ENCODE measurements at regions not wholly inside any gene's neighbourhood (a gene's known extent, or its start where the extent isn't known, plus 50 kb on each side); places are given as distances from the start of the nearest gene placed in this dataset.
"Not testable (repeated sequence)": the region's sequence is repeated elsewhere in the genome, so short reads cannot be mapped to it uniquely, and the experiment has no call there.

DNA sequence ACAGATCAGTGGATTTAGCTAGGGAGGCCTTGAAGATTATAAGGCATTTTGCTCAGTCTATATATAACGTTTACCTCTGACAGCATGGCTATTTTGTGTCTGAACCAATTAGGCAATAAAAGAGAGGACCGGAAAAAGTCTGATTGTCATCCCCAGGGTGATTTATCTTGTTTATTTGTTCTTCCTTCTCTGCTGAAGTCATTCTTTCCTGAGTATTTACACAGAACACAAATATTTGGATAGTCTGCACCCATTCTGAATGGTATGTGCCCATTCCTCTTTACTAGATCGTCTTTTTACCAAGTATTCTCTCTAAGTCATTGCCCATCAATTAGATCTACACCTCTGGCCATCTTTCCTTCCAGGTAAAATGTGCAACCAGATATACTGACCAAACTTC is 1602.9 kb downstream of the KCNT2 start:
- no peak for DNase-seq

DNA sequence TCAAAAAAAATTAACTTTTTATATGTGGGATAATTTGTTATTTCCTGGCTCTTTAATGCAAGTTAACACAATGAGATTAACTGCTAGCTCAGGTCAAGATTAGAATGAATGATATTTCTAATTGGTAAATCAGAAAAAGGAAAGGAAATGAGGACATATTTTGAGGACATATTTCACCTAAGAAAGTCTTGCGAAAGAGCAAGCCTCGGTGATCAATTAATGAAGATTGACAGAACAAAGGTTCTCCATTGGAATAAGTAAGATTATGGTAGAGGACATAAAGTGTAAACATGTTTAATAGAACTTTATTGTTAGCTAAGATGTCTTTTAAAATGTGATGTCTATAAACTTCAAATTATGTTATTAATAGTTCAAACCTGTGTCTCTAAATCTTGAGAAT is 1617.8 kb downstream of the KCNT2 start:
- DNase-seq = no peak

DNA sequence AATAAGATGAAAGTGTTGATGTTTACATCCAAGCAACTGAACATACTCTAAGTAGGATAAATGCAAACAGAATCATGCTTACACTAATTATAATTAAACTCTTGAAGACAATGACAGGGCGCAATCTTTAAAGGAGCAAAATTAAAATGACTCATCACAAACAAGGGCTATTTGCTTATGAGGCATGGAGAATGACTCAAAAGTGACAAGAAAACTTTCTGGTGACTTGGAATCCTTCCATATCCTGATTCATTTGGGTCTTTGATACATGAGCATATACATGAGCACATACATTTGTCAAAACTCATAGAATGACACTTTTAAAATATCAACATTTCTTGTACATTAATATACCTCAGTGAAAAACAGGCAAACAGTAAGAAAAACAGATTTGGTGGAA is 1632.3 kb downstream of the KCNT2 start:
- DNase-seq = no peak

DNA sequence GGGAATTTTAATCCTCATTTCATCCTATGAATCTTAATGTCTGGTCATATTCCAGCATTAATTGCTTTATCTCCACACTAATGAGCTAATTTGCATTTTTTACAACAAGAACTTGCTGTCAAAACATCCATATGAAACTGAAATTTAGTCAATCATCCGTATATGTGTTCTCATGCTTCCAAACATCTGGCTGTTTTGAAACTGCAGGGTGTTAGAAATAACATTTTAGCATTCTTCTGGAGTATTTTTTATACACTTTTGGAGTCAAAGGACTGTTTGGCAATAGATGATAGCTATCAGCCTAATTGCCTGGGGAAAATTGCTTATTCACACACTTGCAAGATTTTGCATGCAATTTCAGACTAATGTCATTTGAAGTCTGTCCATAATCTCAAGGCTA is 1639.3 kb downstream of the KCNT2 start:
- DNase-seq = no peak

DNA sequence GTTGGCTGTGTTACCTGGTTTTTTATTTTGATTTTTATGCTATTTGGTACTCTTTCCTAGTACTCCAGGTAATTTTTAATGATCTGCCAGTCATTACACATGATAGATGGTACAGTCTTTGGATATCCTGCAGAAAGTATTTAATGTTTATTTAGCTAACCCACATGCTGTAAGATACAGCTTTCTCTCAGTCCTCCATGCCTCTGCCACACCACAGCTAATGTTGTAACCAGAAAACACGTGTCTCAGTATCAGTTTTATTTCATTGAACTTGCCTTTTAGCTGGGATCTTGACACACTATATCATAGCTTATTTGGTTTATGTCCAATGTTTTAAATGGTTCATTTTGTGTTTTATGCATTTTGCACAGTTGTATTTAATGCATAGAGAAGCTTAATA is 1648.4 kb downstream of the KCNT2 start:
- no peak for DNase-seq

DNA sequence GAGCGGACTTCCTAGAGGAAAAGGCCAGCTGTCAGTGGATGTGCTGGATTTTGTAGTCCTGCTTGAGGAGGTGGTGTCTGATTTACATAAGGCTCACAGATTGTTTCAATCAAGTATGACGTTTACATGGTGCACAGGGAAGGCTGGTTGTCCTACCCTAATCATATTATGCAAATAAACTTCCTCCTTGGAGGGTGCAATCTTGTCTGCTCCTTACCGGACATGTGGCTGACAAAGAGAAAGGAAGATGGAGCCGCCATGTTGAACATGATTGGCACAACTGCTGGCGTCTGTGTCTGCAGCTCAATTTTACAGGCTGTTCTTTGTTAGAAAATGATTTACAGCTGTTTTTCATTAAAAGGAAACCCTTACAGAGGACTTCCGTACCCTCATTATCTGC is 1656.1 kb downstream of the KCNT2 start:
- no peak for DNase-seq

DNA sequence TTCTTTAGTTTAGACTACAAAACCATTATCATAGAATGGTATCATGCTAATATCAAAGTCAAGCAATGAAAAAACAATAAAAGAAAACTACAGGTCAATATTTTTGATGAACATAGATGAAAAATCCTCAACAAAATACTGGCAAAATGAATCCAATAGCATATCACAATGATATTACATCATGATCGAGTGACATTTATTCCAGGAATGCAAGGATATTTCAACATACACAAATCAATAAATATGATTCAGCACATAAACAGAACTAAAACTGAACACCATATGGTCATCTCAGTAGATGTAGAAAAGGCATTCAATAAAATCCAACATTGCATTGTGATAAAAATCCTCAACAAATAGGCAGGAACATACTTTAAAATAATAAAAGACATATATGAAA is 1657.7 kb downstream of the KCNT2 start:
- no peak for DNase-seq

DNA sequence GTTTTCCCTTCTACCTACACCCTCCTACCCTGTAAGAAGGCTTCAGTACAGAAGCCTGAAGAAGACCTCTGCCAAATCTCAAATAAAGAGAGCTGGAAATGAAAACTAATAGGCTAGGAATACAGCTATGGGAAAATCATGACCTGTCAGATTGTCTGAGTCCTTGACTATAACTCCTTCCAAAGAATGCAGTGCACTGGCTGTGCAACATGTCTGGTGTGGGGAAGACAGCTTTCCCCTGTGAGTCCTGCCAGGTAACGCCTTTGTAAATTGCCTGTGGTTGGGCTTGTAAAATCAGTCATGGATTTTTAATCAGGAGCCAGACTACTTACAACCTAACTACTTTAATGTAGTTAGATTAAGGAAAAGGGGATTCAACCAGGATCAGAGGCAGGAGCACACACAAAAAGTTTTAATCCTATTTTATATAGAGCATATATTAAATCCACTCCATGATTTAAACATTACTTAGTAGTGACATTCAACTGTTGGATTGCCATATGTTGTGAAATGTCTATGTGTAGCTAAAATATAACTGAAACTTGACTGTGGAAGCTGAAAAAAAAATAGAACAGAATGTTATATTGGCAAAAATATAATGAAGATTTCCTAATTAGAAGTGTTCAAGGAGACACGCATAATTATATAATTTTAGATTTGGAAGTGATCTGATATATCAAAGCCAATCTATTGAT is 1667.8 kb downstream of the KCNT2 start:
- DNase-seq = no peak

DNA sequence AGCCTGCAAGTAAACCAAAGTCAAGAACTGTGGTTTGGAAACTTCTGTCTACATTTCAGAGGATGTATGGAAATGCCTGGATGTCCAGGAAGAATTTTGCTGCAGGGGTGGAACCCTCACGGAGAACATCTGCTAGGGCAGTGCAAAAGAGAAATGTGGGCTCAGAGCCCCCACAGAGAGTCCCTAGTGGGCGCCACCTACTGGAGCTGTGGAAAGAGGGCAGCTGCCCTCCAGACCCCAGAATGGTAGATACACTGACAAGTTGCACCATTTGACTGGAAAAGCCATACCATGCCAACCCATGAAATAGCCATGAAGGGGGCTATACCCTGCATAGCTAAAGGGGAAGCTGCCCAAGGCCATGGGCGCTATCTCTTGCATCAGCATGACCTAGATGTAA is 1672.4 kb downstream of the KCNT2 start:
- DNase-seq = no peak

DNA sequence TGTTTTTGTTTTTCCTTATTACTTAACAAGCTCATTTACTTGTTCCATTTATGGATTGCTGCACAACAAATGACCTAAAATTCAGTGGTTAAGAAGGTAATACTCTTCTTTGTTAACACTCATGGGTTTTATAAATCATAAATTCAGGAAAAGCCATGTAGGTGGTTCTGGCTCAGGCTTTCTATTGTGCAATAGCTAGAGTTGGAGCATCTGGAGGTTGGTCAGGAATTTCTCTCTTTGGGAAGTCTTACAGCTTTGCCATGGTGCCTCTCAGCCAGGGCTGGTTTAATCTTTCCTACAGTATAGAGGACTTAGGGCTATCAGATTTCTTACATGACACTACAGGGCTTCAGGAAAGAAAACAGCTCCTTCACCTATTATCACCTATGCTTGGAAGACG is 1677.1 kb downstream of the KCNT2 start:
- DNase-seq = no peak

DNA sequence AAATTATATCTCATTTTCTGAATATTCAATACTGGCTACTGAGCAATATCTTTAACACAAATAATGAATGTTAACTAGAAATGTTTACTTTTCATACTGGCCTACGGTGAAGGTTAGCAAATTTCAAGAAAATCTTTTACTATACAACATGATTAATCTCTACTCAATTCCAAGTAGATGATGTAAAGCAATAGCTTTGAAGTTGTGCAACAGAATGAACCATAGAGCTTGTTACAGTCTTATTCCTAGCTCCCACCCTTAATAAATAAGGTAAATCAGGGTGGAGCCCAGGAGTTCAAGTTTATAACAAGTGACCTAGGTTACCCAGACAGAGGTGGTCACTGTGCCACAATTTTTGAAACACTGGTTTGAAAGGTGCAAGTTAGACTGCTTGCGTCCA is 1678.1 kb downstream of the KCNT2 start:
- DNase-seq = no peak

DNA sequence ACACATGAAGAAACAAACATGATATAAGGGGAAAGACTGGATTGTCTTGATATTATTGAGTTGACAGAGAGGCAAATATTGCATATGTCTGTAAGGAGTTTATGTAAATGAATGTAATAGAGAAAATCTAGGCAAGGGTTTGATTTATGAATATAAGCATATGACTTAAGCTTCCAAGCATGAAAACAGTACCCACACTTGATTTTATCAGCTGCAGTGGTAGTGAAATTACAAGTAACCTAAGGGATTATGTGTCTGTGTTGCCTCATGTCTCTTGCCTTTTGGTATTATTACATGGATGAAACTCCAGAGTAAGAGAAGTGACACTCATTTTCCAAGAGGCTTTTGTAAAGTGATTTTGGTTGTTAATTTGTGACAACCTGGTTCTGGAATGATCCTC is 1678.9 kb downstream of the KCNT2 start:
- no peak for DNase-seq

DNA sequence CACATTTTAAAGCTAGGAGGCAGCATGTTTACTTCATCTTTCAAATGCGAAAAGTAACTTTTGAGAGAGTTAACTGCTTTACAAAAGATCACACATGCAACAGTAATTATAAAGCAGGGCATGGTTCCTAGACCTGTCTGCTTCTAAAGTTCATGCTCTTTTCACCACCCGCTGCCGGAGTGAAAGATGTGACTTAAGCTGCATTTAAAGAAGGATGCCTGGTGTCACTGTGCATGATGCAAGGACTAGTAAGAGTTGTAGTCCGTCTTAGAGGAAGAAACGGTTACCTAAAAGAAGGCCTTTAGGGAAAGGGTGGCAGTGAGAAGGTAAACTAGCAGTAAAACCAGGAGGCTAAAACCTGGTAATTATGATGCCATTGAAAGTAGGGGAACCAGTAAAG is 1689.1 kb downstream of the KCNT2 start:
- no peak for DNase-seq

DNA sequence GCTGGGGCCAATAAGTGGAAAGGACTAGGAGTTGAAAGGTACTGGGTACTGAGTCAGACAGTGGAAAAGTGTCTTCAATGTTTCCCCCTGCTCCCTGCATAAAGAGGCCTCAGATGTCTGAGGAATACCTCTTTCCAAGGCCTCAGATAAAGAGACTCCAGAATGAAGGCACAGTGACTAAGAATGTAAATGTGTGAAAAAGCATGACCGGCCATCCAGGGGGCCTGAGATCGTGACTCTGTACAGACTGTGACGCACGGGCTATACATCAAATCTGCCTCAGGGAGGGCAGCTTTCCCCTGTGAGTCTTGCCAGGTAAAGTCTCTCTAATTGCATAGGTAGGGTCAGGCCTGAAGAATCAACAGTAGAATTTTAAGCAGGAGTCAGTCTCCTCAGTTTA is 1690.5 kb downstream of the KCNT2 start:
- no peak for DNase-seq

DNA sequence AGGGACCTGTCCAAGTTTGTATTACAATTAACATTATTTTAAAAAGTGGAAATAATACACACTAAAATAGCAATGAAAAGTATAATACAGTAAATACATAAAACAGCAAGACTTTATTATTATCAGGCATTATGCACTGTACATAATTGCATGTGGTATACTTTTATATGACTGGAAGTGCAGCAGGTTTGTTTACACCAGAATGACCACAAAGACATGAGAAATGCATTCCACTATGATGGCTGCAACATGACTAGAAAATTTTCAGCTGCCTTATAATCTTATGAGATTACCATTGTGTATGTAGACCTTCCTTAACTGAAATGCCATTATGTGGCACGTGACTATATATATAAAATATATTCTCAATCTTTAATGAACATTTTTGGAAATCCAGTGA is 1699.6 kb downstream of the KCNT2 start:
- no peak for DNase-seq

DNA sequence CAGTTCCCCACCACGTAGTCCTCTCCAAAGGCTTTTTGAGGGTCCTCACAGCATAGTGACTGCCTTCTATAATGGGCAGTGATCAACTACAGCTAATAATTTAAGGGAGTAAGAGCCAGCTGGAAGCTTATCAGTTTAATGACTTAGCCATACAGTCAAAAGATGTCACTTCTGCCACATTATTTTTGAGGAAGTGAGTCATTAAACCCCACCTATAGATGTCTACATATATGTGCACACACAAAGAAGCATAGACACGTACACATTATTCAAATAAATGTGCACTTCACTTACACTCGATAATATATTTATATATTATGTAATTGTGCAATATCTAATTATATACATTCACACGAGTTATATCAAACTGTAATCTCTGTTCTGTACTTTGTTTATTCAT is 1704.7 kb downstream of the KCNT2 start:
- no peak for DNase-seq

DNA sequence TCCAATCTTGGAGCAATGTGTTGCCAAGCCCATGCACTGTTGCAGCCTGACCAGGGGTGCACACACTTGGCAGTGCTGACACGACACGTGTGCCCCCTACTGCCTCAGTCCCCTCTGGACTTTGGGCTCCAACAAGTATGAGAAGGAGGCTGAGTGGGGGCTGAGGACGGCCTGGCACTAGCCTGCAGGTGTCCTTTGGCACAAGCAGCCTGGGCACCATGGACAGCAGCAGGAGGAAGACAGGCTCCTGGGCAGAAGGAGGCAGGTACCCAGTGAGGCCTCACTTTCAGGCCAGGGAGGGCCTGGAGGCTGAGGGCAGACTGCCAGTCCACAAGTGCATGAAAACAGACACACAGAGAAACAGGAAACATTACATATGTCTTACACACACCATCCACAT is 1702.9 kb upstream of the B3GALT2 start:
- no peak for DNase-seq

DNA sequence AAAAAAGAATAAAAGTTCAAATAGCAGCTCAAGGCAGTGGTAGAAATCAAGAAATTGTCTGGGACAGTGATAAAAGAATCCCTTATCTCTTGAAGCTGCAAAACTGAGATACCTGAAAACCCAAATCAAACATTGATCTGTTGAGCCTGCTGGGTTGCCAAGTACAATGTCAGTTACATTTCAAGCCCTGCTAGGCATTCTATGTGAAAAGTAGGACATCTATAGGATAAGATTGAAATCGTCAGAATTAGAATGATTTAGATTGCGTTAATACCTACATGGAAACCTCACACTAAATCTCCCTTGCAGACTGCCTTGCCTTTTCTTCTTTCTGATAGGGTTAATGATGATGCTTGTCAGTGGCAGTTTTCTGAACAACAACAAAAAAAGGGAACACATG is 1684.4 kb upstream of the B3GALT2 start:
- no peak for DNase-seq

DNA sequence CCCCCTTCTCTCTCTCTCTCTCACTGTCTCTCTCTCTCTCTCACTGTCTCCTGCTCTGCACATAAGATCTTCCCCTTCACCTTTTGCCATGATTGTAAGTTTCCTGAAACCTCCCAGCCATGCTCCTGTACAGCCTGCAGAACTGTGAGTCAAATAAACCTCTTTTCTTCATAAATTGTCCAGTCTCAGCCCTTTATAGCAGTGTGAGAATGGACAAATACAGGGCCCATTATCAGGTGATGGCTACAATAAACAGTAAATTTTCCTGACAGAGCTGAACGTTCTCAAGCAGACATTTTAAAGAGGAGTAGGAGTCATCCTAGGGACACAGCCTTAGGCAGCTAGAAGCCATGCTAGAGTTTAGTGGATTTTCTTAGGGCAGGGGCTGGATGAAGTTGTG is 1679.7 kb upstream of the B3GALT2 start:
- no peak for DNase-seq

DNA sequence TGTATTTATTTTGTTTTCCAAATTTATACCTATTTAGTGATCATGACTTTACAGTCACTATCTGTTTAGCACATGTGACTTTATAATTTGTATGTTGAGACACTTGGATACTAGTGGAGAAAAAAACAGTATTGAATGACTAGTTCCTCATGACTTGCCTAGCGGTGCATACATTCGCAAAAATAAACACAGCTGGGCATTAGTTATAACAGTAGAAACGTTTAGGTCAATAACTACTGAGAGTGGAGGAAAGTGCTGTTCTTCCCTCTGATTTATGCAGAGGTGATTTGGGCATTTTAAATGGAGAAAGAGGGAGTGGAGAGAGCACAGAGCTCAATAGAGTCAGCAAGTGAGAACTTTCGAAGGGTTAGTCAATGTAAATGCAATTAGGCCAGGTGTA is 1679.0 kb upstream of the B3GALT2 start:
- no peak for DNase-seq

DNA sequence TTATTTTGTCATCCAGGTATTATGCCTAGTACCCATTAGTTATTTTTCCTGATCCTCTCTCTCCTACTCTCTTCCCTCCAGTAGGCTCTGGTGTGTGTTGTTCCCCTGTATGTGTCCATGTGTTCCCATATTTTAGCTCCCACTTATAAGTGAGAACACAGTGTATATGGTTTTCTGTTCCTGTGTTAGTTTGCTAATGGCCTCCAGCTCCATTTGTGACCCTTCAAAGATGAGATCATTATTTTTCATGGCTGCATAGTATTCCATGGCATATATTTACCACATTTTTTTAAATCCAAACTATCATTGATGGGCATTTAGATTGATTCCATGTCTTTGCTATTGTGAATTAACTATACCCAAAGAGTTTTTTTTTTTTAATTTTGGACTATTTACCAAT is 1675.7 kb upstream of the B3GALT2 start:
- DNase-seq = no peak

DNA sequence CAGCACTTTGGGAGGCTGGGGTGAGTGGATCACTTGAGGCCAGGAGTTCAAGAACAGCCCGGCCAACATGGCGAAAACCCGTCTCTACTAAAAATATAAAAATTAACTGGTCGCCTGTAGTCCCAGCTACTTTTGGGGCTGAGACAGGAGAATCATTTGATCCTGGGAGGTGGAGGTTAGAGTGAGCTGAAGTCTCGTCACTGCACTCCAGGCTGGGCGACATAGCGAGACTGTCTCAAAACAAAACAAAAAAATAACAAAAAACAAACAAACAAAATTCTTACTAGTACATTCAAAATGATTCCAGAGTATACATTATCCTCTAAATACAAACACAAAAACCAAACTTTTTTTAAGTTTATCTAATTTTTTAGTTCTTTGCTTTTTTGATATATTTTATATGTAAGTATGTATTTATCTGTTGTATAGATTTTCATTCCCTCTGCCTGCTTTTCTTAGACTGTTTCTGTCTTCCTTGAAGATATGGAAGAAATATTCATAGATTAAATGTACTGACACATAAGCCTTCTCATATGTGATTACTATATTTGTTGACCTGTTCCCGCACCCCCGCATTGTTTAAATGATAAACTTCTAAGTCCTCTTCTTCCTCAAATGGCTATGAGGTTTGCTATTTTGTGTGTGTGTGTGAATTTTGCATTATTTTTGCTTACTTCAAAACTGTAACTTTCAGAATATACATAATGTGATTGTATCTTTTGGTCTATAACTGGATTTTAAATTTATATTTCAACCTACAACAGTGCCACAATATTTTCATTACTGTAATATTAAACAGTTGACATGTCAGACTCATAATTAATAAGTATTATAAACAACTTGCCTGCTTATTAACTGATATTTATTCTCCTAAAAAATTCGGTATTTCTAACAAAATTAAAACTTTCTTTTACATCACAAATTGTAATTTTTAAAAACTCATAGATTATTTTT is 1674.1 kb upstream of the B3GALT2 start:
- DNase-seq = no peak

DNA sequence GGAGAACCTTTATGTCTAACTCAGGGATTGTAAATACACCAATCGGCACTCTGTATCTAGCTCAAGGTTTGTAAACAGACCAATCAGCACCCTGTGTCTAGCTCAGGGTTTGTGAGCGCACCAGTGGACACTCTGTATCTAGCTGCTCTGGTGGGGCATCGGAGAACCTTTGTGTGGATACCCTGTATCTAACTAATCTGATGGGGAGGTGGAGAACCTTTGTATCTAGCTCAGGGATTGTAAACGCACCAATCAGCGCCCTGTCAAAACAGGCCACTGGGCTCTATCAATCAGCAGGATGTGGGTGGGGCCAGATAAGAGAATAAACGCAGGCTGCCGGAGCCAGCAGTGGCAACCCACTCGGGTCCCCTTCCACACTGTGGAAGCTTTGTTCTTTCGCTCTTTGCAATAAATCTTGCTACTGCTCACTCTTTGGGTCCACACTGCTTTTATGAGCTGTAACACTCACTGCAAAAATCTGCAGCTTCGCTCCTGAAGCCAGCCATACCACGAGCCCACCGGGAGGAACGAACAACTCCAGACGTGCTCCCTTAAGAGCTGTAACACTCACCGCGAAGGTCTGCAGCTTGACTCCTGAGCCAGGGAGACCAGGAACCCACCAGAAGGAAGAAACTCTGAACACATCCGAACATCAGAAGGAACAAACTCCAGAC is 1673.2 kb upstream of the B3GALT2 start:
- not testable (repeated sequence) for DNase-seq

Data from HCEC 1CT (cell line).